ENCODE measurements at regions not wholly inside any gene's neighbourhood (a gene's known extent, or its start where the extent isn't known, plus 50 kb on each side); places are given as distances from the start of the nearest gene placed in this dataset.

DNA sequence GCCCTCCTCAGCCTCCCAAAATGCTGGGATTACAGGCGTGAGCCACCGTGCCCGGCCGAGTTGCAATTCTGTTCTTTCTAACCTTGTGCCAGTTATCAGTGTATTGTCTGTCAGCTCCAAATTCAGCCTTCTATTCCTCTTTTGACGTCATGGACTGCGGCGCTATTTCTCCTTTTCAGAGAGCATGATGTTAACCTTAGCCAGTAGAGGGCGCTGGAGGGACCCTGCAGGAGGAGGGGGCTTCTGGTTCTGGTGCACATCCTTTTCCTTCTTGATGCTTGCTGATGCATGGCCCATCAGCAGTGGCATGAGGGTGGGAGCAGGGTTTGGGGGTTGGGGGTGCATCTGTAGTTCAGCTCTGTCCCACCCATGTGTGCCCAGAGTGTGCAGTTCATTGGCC is 179.3 kb upstream of the RMST start:
- no peak overlapping the region for H3K4me3 ChIP-seq (replicated peaks in 1 of 3; ENCODE audit: insufficient read depth in 1 of 3, low read depth in 1 of 3, low read length in 3 of 3)
- CTCF ChIA-PET = no interaction called here
- no peaks in the 10 kb centered on the region for H4K20me1 ChIP-seq (replicated peaks; ENCODE audit: control insufficient read depth, extremely low read depth, insufficient read depth, low read length)
- no peaks in the 10 kb centered on the region for H3K9me3 ChIP-seq (replicated peaks; ENCODE audit: control insufficient read depth, insufficient read depth, low read length)
- H3K27me3 ChIP-seq (ENCODE audit: control insufficient read depth in 2 of 2, insufficient read depth in 2 of 2, low read length in 2 of 2) = no peaks in the 10 kb centered on the region
- no peak overlapping the region for H3K9ac ChIP-seq (replicated peaks; ENCODE audit: extremely low read depth, insufficient read depth, low read length)
- no peak for FAIRE-seq
- no peaks in the 10 kb centered on the region for H3K4me1 ChIP-seq (ENCODE audit: control insufficient read depth, extremely low read depth, insufficient read depth, low read length)
- BruUV-seq (replicated peaks) = no TSS peak
- no peak overlapping the region for H2AFZ ChIP-seq (ENCODE audit: low read depth, low read length)
- no peak for DNase-seq (ENCODE audit: low read depth, low spot score)
- no peaks in the 10 kb centered on the region for H3K36me3 ChIP-seq (ENCODE audit: control insufficient read depth in 2 of 2, extremely low read depth in 1 of 2, insufficient read depth in 2 of 2, low read length in 2 of 2)
- POLR2A ChIA-PET = no interaction called here
- H3K4me2 ChIP-seq (ENCODE audit: insufficient read depth, low read length) = no peak overlapping the region
- no peak for TF ChIP-seq EZH2 (IDR thresholded peaks at IDR 0.05; ENCODE audit: borderline replicate concordance, low read depth, low read length, severe bottlenecking)
- no peak for TF ChIP-seq POLR2A (IDR thresholded peaks at IDR 0.05; ENCODE audit: low read depth, low read length)
- no peak for TF ChIP-seq FOS (IDR thresholded peaks at IDR 0.05; ENCODE audit: borderline replicate concordance, insufficient read depth, low read length)
- TF ChIP-seq MYC (IDR thresholded peaks at IDR 0.05; ENCODE audit: low read depth, low read length) = no peak
- no peak for TF ChIP-seq JUN (IDR thresholded peaks at IDR 0.05; ENCODE audit: borderline replicate concordance, insufficient read depth, insufficient read length, low read depth)
- TF ChIP-seq, protein P1, sequence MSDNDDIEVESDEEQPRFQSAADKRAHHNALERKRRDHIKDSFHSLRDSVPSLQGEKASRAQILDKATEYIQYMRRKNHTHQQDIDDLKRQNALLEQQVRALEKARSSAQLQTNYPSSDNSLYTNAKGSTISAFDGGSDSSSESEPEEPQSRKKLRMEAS (IDR thresholded peaks at IDR 0.05; ENCODE audit: insufficient read depth, insufficient read length) = no peak
- no peak for TF ChIP-seq POLR2AphosphoS5 (IDR thresholded peaks at IDR 0.05; ENCODE audit: insufficient read depth, low read depth, low read length)
- no peak for TF ChIP-seq GATA2 (IDR thresholded peaks at IDR 0.05; ENCODE audit: insufficient read depth, insufficient read length, low read depth, low read length)
- TF ChIP-seq, protein P2, sequence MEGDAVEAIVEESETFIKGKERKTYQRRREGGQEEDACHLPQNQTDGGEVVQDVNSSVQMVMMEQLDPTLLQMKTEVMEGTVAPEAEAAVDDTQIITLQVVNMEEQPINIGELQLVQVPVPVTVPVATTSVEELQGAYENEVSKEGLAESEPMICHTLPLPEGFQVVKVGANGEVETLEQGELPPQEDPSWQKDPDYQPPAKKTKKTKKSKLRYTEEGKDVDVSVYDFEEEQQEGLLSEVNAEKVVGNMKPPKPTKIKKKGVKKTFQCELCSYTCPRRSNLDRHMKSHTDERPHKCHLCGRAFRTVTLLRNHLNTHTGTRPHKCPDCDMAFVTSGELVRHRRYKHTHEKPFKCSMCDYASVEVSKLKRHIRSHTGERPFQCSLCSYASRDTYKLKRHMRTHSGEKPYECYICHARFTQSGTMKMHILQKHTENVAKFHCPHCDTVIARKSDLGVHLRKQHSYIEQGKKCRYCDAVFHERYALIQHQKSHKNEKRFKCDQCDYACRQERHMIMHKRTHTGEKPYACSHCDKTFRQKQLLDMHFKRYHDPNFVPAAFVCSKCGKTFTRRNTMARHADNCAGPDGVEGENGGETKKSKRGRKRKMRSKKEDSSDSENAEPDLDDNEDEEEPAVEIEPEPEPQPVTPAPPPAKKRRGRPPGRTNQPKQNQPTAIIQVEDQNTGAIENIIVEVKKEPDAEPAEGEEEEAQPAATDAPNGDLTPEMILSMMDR (IDR thresholded peaks at IDR 0.05; ENCODE audit: extremely low read depth in 1 of 2, insufficient read depth in 1 of 2, low read depth in 1 of 2, low read length in 2 of 2) = no peak
- H3K9me1 ChIP-seq (replicated peaks; ENCODE audit: control insufficient read depth, extremely low read depth, insufficient read depth, low read length) = no peaks in the 10 kb centered on the region
- H3K79me2 ChIP-seq (ENCODE audit: control insufficient read depth, insufficient read depth, low read length) = no peaks in the 10 kb centered on the region
- H3K27ac ChIP-seq (ENCODE audit: insufficient read depth, low read depth, low read length) = no peak overlapping the region
- intact Hi-C loops (cut with micrococcal nuclease) (no loop called here), dilution Hi-C loops (cut with MboI; ENCODE audit: extremely low pct_ligation_motif_present, low sequenced_read_pairs) (no loop called here)
